ENCODE measurements at regions not wholly inside any gene's neighbourhood (a gene's known extent, or its start where the extent isn't known, plus 50 kb on each side); places are given as distances from the start of the nearest gene placed in this dataset.
A peak's percentile ranks its signal among the peaks of the same experiment; 100 is the strongest.
"Not testable (repeated sequence)": the region's sequence is repeated elsewhere in the genome, so short reads cannot be mapped to it uniquely, and the experiment has no call there.

GRCh38 chr14:61602003-61602732 lies 93.1 kb upstream of the HIF1A start:
- intact Hi-C loops (cut with DNase I, micrococcal nuclease), result no loop called here
- Mint-ChIP-seq H3K36me3 (ENCODE audit: low read depth) (no peaks in the 10 kb centered on the region), H3K9me3 (ENCODE audit: low read depth) (no peaks in the 10 kb centered on the region), H3K27ac (no peak overlapping the region), H3K4me3 (no peak overlapping the region), H3K4me1 (peaks cover 28% of the 10 kb centered on the region), H3K27me3 (no peaks in the 10 kb centered on the region)
- DNase-seq, result no peak
- CTCF ChIA-PET, result no interaction called here
- POLR2A ChIA-PET, result no interaction called here
- no peak for ATAC-seq

GRCh38 chr14:61602733-61603077 lies 92.6 kb upstream of the HIF1A start:
- POLR2A ChIA-PET, result no interaction called here
- no peak for DNase-seq
- Mint-ChIP-seq H3K4me3 (no peak overlapping the region), H3K27me3 (no peaks in the 10 kb centered on the region), H3K9me3 (ENCODE audit: low read depth) (no peaks in the 10 kb centered on the region), H3K36me3 (ENCODE audit: low read depth) (no peaks in the 10 kb centered on the region), H3K27ac (no peak overlapping the region), H3K4me1 (peaks cover 26% of the 10 kb centered on the region)
- CTCF ChIA-PET, result no interaction called here
- intact Hi-C loops (cut with DNase I, micrococcal nuclease), result no loop called here
- ATAC-seq, result no peak

DNA sequence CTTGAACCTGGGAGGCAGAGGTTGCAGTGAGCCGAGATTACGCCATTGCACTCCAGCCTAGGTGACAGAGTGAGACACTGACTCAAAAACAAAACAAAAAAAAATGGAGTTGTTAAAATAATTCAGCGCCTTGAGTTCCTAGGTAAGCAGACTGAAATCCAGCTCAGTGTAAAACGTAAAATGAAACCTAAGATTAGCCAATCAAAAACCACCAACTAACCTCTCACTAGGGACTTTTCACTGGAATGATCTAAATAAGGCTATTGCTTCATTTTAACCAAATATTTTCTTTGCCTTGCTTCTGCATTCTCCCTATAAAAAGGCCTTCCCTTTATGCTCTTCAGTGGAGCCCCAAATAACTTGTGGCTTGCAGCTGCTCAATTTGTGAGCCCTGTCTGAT lies 91.6 kb upstream of the HIF1A start:
- H3K9me3 Mint-ChIP-seq (ENCODE audit: low read depth), result no peaks in the 10 kb centered on the region
- H3K27ac Mint-ChIP-seq, result no peak overlapping the region
- ATAC-seq (no peak), DNase-seq (no peak)
- H3K4me3 Mint-ChIP-seq, result no peak overlapping the region
- H3K36me3 Mint-ChIP-seq (ENCODE audit: low read depth), result no peaks in the 10 kb centered on the region
- intact Hi-C loops (cut with DNase I, micrococcal nuclease), result no loop called here
- CTCF ChIA-PET, result interaction anchor here (1.4 kb wide), 1 partner anchor 128 kb away, joined by 3 read pairs; no protein-coding TSS in a partner anchor
- POLR2A ChIA-PET, result no interaction called here
- no peaks in the 10 kb centered on the region for H3K27me3 Mint-ChIP-seq
- peaks cover 17% of the 10 kb centered on the region for H3K4me1 Mint-ChIP-seq

DNA sequence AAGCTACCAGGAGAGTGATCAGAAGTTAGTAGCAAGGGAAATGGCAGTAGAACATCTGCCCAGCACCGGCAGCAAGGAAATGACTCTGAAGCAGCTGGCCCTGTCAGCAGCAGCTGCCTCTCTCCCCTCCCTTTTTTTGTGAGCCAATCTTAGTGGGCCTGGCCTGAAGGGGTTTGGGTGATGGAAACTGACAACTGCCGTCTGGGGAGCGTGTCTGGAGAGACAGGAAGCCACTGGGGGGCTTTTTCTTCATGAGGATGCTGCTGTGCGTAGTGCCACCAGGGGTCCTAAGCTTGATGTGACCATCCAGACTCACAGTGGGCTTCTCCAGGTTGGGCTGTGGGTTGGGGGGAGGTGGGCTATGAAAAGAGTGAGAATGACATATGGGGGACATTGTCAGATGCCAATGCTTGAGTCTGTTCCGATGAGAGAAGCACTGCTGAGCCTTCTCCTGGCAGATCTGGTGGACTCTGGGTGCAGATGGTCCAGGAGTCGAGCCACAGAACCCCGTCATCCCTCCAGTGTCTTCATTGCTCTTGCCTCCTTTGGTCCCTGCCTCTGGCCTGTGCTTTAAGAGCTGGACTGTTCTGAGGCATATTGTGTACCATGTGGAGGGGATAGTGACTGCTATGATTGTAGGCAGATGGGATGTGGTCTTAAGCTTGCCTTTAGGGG lies 87.6 kb upstream of the HIF1A start:
- DNase-seq (peak; percentile 14), ATAC-seq (no peak)
- no peaks in the 10 kb centered on the region for H3K36me3 Mint-ChIP-seq (ENCODE audit: low read depth)
- no peak overlapping the region for H3K27ac Mint-ChIP-seq
- ChIA-PET POLR2A (interaction anchor here (0.7 kb wide), 1 partner anchor 58 kb away, joined by 3 read pairs; no protein-coding TSS in a partner anchor), CTCF (interaction anchor here (0.6 kb wide), 1 partner anchor 322 kb away, joined by 5 read pairs; no protein-coding TSS in a partner anchor)
- intact Hi-C loops (cut with DNase I, micrococcal nuclease), result no loop called here
- peaks cover 7% of the 10 kb centered on the region for H3K4me1 Mint-ChIP-seq
- H3K9me3 Mint-ChIP-seq (ENCODE audit: low read depth), result no peaks in the 10 kb centered on the region
- no peak overlapping the region for H3K4me3 Mint-ChIP-seq
- H3K27me3 Mint-ChIP-seq, result no peaks in the 10 kb centered on the region

DNA sequence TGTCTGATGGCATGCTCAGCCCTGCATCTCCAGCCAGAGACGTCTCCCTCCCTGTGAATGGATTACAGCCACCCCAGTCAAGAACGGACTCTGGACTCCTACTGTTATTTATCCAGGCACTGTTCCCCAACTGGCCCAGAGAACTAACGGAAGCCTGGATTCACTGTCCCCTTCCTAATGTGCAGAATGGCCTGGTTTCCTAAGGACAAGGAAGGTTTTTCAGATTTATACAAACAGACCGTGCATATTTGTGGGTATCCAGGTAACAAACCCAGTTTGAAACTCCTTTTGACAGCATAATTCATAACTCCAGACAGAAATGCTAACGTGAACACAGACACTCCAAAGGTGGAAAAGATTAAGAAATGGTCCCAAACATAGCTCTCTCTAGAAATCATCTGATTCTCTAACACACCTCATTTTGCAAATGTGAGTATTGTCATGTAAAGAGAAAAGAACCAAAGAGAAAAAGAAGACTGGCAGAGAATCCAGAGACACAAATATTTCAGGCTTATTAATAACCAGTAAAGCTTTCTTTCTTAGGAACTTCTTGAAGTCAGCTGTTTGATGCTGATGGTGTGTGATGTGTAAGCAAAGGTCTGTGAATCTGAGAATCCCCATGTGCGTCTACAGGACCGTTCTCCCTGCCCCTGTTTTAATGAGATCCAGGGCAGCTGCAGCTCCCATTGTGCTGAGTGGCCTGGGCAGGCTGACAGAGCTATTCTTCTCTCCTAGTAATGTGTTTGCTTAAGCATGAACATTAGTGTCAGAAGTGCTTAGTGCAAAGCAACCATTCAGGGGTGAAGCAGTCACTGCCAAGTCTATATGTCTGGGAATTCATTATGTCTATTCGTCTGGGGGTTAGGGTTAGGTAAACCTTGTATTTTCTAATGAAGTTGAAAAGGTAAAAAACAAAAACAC lies 86.8 kb upstream of the HIF1A start:
- H3K27me3 Mint-ChIP-seq, result no peaks in the 10 kb centered on the region
- H3K27ac Mint-ChIP-seq, result no peak overlapping the region
- no peaks in the 10 kb centered on the region for H3K9me3 Mint-ChIP-seq (ENCODE audit: low read depth)
- H3K4me1 Mint-ChIP-seq, result peaks cover 4% of the 10 kb centered on the region
- H3K36me3 Mint-ChIP-seq (ENCODE audit: low read depth), result no peaks in the 10 kb centered on the region
- ChIA-PET CTCF (interaction anchor here (0.6 to 1.8 kb wide), 4 partner anchors 9 to 323 kb away, joined by 3 to 5 read pairs (median 4); no protein-coding TSS in a partner anchor), POLR2A (interaction anchor here (0.7 kb wide), 2 partner anchors 53 to 57 kb away, joined by 3 read pairs; no protein-coding TSS in a partner anchor)
- intact Hi-C loops (cut with DNase I, micrococcal nuclease), result no loop called here
- DNase-seq, result no peak
- no peak overlapping the region for H3K4me3 Mint-ChIP-seq
- ATAC-seq, result no peak

GRCh38 chr14:61609191-61609843 lies 86.0 kb upstream of the HIF1A start:
- Mint-ChIP-seq H3K4me1 (peaks cover 4% of the 10 kb centered on the region), H3K9me3 (ENCODE audit: low read depth) (no peaks in the 10 kb centered on the region), H3K4me3 (no peak overlapping the region), H3K36me3 (ENCODE audit: low read depth) (no peaks in the 10 kb centered on the region), H3K27me3 (no peaks in the 10 kb centered on the region), H3K27ac (no peak overlapping the region)
- no peak for ATAC-seq
- intact Hi-C loops (cut with DNase I, micrococcal nuclease), result no loop called here
- POLR2A ChIA-PET, result no interaction called here
- CTCF ChIA-PET, result interaction anchor here (0.6 to 1.8 kb wide), 5 partner anchors 8 to 111 kb away, joined by 3 to 4 read pairs (median 3); no protein-coding TSS in a partner anchor
- DNase-seq, result no peak

DNA sequence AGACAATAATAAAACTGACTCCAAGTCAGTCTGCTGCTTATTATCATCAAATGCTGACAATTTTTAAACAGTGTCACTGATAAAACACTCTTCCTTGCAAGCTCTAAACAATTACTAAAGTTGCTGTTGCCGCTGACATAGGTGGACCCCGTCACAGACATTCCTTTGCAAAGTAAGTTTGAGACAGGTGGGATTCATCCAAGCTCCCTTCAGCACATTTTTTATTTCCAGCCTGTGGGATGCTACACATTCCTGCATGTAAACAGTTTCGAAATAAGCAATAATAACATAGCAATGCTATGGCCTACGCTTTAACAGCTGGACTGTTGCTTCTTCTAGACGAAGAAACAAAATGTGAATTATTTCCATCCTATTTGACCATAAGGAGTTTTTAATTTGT lies 85.4 kb upstream of the HIF1A start:
- DNase-seq, result no peak
- Mint-ChIP-seq H3K4me3 (no peak overlapping the region), H3K36me3 (ENCODE audit: low read depth) (no peaks in the 10 kb centered on the region), H3K27ac (no peak overlapping the region), H3K9me3 (ENCODE audit: low read depth) (no peaks in the 10 kb centered on the region), H3K27me3 (no peaks in the 10 kb centered on the region), H3K4me1 (peaks cover 4% of the 10 kb centered on the region)
- intact Hi-C loops (cut with DNase I, micrococcal nuclease), result no loop called here
- POLR2A ChIA-PET, result no interaction called here
- no peak for ATAC-seq
- CTCF ChIA-PET, result interaction anchor here (0.6 to 1.8 kb wide), 5 partner anchors 10 to 110 kb away, joined by 3 to 4 read pairs (median 3); no protein-coding TSS in a partner anchor

DNA sequence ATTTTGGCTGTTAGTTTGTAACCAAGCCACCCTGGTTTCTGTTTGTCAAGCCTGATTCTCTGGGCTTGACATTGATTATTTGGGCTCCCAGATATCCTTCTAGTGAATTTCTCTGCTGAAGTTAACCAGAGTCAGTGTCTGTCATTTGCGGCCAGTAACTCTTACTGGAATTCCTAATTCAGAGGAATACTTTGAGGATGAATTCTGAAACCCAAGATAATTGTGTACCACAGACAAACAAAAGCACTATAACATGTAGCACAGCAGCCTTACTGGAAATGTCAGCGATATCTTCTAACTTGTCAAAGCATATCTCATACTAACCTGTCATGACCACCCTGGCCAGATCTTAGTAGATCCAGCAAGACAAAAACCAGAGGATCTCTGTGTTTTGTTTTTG lies 84.4 kb upstream of the HIF1A start:
- Mint-ChIP-seq H3K36me3 (ENCODE audit: low read depth) (no peaks in the 10 kb centered on the region), H3K4me1 (peaks cover 9% of the 10 kb centered on the region), H3K27ac (no peak overlapping the region), H3K4me3 (no peak overlapping the region), H3K9me3 (ENCODE audit: low read depth) (no peaks in the 10 kb centered on the region), H3K27me3 (no peaks in the 10 kb centered on the region)
- ATAC-seq, result no peak
- DNase-seq, result no peak
- ChIA-PET POLR2A (no interaction called here), CTCF (no interaction called here)
- intact Hi-C loops (cut with DNase I, micrococcal nuclease), result no loop called here

- CTCF ChIA-PET, result interaction anchor here (0.5 to 1.2 kb wide), 2 partner anchors 19 to 325 kb away, joined by 3 read pairs; no protein-coding TSS in a partner anchor
- no peak for ATAC-seq
Observed at GRCh38 chr14:61611880-61612630, 83.3 kb upstream of the HIF1A start.

DNA sequence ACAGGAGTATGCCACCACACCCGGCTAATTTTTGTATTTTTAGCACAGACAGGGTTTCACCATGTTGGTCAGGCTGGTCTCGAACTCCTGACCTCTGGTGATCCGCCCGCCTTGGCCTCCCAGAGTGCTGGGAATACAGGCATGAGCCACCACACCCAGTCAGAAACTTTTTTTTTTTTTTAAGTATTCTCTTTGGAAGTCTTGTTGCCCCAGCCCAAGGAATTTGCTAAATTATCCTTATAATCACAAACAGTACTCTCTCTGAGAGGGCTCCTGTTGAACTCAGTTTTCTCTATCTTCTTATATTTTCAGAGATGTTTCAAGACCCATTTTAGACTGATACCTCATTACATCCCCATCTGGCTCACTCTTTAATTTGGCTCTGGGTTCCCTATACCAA lies 82.3 kb upstream of the HIF1A start:
- POLR2A ChIA-PET; H3K36me3 Mint-ChIP-seq (ENCODE audit: low read depth); DNase-seq; ATAC-seq; CTCF ChIA-PET; H3K27ac Mint-ChIP-seq; intact Hi-C loops (cut with DNase I, micrococcal nuclease); H3K27me3 Mint-ChIP-seq; H3K9me3 Mint-ChIP-seq (ENCODE audit: low read depth); H3K4me3 Mint-ChIP-seq: not testable (repeated sequence)
- H3K4me1 Mint-ChIP-seq, result peaks cover 25% of the 10 kb centered on the region

More at GRCh38 chr14:61611880-61612630, 83.3 kb upstream of the HIF1A start:
- H3K36me3 Mint-ChIP-seq (ENCODE audit: low read depth), result no peaks in the 10 kb centered on the region
- no peak overlapping the region for H3K27ac Mint-ChIP-seq
- no peak overlapping the region for H3K4me3 Mint-ChIP-seq
- no peaks in the 10 kb centered on the region for H3K27me3 Mint-ChIP-seq
- DNase-seq, result no peak
- no peaks in the 10 kb centered on the region for H3K9me3 Mint-ChIP-seq (ENCODE audit: low read depth)
- peaks cover 17% of the 10 kb centered on the region for H3K4me1 Mint-ChIP-seq
- POLR2A ChIA-PET, result interaction anchor here (0.7 kb wide), 1 partner anchor 1406 kb away, joined by 3 read pairs; no protein-coding TSS in a partner anchor
- intact Hi-C loops (cut with DNase I, micrococcal nuclease), result no loop called here
